ENCODE measurements at regions not wholly inside any gene's neighbourhood (a gene's known extent, or its start where the extent isn't known, plus 50 kb on each side); places are given as distances from the start of the nearest gene placed in this dataset.

GRCh38 chr9:23434654-23435053 is 391.4 kb downstream of the ELAVL2 start:
- H2AK5ac ChIP-seq (ENCODE audit: low read depth, low read length) = no peak overlapping the region
- H2BK120ac ChIP-seq (ENCODE audit: low read depth, low read length) = no peak overlapping the region
- no peak overlapping the region for H2BK15ac ChIP-seq (ENCODE audit: low read depth, low read length)
- no peak overlapping the region for H2BK20ac ChIP-seq (ENCODE audit: low read depth, low read length)
- H3K56ac ChIP-seq (ENCODE audit: extremely low read depth, insufficient read depth, low read length) = no peak overlapping the region
- no peak overlapping the region for H3K4me2 ChIP-seq (ENCODE audit: low read depth, low read length)
- H3K27ac ChIP-seq (ENCODE audit: insufficient read depth, low read length) = no peak overlapping the region
- H3K79me1 ChIP-seq (ENCODE audit: low read depth in 1 of 2, low read length in 2 of 2) = no peaks in the 10 kb centered on the region
- dilution Hi-C loops (cut with HindIII; ENCODE audit: low sequenced_read_pairs, unreplicated experiment) (no loop called here), in situ Hi-C loops (cut with MboI; ENCODE audit: low sequenced_read_pairs) (no loop called here), intact Hi-C loops (cut with micrococcal nuclease) (loop anchor here (10.0 kb wide), 1 partner anchor 960 kb away; no protein-coding TSS in a partner anchor)
- no peaks in the 10 kb centered on the region for H3K4me1 ChIP-seq (ENCODE audit: control insufficient read depth, insufficient read depth, low read length)
- no peak for DNase-seq
- H3K14ac ChIP-seq (replicated peaks; ENCODE audit: low read depth, low read length) = no peak overlapping the region
- no peaks in the 10 kb centered on the region for H3K9me1 ChIP-seq (ENCODE audit: insufficient read depth, low read length)
- H3K9me3 ChIP-seq (ENCODE audit: control insufficient read depth, insufficient read depth, low read length) = peaks cover 3% of the 10 kb centered on the region
- no peak overlapping the region for H2AFZ ChIP-seq (replicated peaks; ENCODE audit: low read length, poor library complexity)
- H3K18ac ChIP-seq (ENCODE audit: low read depth, low read length) = no peak overlapping the region
- H3K9ac ChIP-seq (ENCODE audit: low read depth, low read length) = no peak overlapping the region
- no peak overlapping the region for H4K91ac ChIP-seq (ENCODE audit: insufficient read depth, low read depth, low read length)
- BruUV-seq (replicated peaks) = no TSS peak
- H3K36me3 ChIP-seq (ENCODE audit: control insufficient read depth, insufficient read depth, low read length) = no peaks in the 10 kb centered on the region
- no peak overlapping the region for H2BK5ac ChIP-seq (ENCODE audit: low read depth, low read length, poor library complexity, severe bottlenecking)
- WGBS, 2 experiments (ENCODE audit: extremely low coverage in 2 of 2, insufficient read length in 1 of 2) = no CpG with 5 or more reads among the region's 4 CpGs
- no peak overlapping the region for H2AK9ac ChIP-seq (replicated peaks; ENCODE audit: low read depth, low read length, poor library complexity)
- no peak for TF ChIP-seq SMC3 (IDR thresholded peaks at IDR 0.05; ENCODE audit: low read depth, low read length)
- TF ChIP-seq MXI1 (IDR thresholded peaks at IDR 0.05; ENCODE audit: borderline replicate concordance, low read depth, low read length) = no peak
- H3K4ac ChIP-seq (ENCODE audit: low read depth, low read length) = no peak overlapping the region
- no peaks in the 10 kb centered on the region for H4K20me1 ChIP-seq (ENCODE audit: insufficient read depth, low read length)
- CTCF ChIA-PET = no interaction called here
- H3K4me3 ChIP-seq (ENCODE audit: insufficient read depth, low read depth, low read length) = no peak overlapping the region
- no peak for ATAC-seq (ENCODE audit: low read depth)
- no peaks in the 10 kb centered on the region for H3K27me3 ChIP-seq (ENCODE audit: control insufficient read depth, insufficient read depth, low read length)
- no peak overlapping the region for H4K8ac ChIP-seq (ENCODE audit: low read depth in 2 of 2, low read length in 2 of 2)
- no peak overlapping the region for H4K5ac ChIP-seq (ENCODE audit: low read depth, low read length)
- POLR2A ChIA-PET (ENCODE audit: unreplicated experiment) = no interaction called here
- H3K23ac ChIP-seq (ENCODE audit: low read depth, low read length) = no peak overlapping the region

Measured in IMR-90 (cell line).